GM18505 (cell line): ENCODE measurements at regions not wholly inside any gene's neighbourhood (a gene's known extent, or its start where the extent isn't known, plus 50 kb on each side); places are given as distances from the start of the nearest gene placed in this dataset.
"Not testable (repeated sequence)": the region's sequence is repeated elsewhere in the genome, so short reads cannot be mapped to it uniquely, and the experiment has no call there.

ENCODE experiments used
- ATAC-seq: cut with Tn5 transposase; IDR thresholded peaks from one replicate; pipeline ENCODE4 v1.9.1; 2021; ENCODE audit not compliant: unreplicated experiment
- POLR2A ChIP-seq: IDR thresholded peaks from 4 replicates; pipeline ENCODE4 v1.6.1; 2011; ENCODE audit warnings: borderline replicate concordance; ENCODE audit not compliant: insufficient read depth, insufficient read length; ENCODE audit errors: extremely low read depth

DNA sequence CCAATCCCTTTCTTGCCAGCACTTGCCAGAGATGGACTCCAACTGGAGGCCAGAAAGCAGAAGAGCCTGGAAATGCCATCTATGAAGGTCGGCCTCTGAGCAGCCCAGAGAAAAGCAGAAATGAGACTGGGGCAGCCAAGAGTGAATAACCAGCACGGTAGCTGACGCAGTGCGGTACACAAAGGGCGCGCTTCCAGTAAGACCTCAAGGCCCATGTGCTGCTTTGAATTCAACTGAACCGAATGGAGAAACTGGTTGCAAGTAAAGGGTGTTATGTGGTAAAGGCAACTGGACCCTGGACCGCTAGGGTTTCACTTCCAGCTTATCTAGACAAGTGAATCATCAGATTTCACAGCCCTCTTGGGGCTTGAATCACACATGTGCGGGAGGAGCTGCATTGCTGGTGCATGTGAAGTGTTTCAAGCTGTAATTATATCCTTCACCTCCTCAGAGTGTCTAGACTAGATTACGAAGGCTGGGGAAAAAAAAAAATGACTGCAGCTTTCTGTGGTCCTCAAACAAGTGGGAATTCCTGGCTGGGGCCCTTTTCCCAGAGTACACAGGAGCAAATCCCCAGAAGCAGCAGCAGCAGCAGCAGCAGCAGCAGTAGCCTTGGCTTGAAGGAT, 128.9 kb downstream of the CCDC34 start:
- TF ChIP-seq POLR2A: no peak
- peak; percentile 83 for ATAC-seq

DNA sequence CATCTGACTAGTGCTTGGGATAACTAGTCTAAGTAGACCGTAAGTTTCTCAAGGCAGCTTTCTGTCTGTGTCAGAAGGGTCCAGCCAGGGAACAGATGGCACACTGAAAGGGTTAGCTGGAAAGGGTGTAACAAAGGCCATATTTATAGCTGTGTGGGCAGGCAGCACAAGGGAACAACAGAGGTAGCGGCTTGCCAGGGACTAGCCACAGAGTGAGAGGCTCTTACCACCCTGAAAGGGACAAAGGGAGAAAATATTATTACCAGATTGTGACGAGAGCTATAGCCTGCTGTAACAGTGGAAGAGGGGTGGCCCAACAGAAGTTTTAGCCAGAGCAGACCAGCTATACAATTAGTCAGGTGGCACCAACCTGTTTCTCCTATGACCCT, 129.4 kb downstream of the CCDC34 start:
- ATAC-seq: peak; percentile 10
- no peak for TF ChIP-seq POLR2A

DNA sequence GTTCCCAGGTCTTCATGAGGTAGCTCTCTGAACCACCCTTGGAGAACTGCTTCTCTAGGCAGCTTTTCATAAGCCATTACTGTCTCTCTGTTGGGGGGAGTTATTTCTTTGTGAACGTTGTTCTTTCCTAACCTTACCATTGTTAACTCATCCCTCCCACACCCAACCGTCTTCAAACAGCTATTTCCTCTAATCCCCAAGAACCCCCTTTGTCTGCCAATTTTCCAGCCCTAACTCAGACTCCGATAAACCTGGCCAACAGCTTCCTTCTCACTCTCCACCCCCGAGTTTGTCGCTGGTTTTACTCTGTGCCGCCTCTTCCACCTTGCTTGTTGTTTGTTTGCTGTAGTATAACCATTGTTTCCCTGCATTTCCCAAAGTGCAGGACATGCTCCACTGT, 131.5 kb downstream of the CCDC34 start:
- no peak for ATAC-seq
- no peak for TF ChIP-seq POLR2A

DNA sequence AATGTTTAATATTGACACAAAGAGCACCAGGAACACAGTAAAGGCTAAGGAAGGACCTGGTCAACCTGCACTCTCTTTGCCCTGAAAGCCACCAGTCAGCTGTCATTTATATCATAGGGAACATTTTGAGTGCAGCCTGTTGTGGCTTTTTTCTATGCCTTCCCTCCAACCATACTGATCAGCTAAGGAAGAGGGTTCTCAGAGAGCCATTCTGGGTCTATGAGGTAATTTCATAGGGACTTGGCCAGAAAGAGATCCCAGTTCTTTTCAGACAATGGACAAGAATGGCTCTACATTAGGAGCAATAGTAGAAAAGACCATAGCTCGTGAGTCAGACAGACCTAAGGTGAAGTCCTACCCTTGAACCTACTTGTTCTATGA, 132.8 kb downstream of the CCDC34 start:
- ATAC-seq: no peak
- no peak for TF ChIP-seq POLR2A

DNA sequence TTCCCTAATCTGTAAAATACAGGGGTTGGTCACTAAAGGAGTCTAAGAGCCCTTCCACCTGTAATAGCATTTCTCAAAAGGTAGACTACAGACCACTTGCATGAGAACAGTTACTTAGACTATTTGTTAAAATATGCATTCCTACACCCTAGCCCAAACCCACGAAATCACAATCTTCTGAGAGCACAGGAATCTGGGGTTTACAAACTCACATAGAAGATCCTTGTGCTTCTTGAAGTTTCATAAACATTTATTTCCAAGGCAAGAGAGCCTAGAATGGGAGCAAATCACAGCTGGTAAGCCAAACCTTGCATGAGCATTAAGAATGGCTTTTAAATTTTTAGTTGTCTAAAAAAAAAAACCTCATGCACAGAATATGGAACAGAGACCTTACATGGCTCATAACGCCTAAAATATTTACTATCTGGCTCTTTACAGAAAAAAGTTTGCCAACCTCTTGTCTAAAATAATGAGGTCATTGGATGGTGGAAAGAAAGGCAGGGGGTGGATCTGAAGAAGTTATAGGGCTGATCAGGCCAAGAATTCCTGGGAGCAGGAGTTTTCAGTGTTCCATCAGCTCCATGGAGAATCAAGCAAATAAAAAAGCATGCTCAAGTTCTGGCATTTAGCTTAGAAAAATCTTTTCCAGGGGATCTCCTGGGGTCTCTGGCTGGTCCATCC, 133.4 kb downstream of the CCDC34 start:
- no peak for TF ChIP-seq POLR2A
- no peak for ATAC-seq

DNA sequence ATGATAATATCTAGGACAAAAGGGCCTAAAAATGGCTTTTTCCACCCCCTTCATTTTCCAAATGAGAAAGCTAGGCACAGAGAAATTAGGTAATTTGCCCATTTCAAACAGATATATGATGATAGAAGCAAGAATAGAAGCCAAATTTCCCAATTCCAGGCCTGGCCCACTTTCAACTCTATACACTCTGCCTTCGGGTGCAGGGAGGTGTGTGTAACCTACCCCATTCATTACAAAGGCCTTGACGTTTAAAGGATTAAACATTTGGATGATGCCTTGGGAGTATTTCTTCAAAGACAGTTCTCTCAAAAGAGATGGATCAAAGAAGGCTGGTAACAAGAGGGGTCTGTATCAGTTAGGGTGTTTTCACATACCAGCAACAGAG, 134.1 kb downstream of the CCDC34 start:
- ATAC-seq: no peak
- TF ChIP-seq POLR2A: no peak

DNA sequence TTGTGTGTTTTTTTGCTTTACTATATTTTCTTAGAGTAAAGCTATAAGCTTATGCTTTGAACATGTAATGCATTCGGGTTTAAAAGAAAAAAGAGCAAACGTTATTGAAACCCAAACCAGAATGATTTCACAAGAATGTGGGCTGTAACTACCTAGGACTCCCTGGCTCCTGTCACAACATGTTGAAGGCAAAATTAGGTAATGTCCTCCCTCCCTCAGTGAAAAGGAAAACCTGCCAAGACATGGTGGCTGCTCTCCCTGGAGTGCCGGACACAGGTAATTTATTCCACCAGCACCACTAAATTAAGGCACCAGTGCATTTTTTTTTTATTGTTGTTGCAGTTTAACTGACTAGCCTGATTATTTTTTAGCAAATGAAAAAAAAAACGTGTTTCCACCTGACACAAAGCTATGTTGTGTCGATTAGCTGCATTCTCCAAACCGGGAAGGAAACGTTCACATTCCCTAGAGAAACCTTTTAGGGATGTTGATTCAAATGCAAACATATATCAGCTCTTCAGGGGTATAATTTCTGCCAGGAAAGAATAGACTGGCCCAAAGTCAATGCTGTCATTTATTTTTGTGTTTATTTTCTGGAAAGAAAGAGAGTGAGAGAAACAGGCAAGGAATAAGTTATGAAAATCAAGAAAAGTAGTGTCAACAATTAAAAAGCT, 134.6 kb downstream of the CCDC34 start:
- TF ChIP-seq POLR2A: no peak
- no peak for ATAC-seq

DNA sequence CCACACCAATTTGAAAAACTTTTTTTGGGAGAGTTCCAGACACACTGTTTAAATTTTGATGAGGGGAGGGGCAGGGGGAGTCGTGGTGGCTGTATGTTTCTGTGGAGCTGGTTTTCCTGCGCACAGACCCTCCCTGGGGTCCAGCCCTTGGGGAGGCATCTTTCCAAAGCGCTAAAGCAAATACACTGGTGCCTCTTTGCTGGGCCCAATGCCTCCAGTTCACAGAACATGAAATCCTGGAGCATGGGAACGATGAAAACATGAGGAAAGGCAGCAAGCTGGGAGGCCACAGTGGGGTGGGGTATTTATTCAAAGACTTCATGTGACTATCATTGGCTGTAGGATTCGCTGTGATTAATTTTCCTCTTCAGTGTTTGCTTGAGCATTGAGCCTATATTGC, 135.3 kb downstream of the CCDC34 start:
- no peak for ATAC-seq

DNA sequence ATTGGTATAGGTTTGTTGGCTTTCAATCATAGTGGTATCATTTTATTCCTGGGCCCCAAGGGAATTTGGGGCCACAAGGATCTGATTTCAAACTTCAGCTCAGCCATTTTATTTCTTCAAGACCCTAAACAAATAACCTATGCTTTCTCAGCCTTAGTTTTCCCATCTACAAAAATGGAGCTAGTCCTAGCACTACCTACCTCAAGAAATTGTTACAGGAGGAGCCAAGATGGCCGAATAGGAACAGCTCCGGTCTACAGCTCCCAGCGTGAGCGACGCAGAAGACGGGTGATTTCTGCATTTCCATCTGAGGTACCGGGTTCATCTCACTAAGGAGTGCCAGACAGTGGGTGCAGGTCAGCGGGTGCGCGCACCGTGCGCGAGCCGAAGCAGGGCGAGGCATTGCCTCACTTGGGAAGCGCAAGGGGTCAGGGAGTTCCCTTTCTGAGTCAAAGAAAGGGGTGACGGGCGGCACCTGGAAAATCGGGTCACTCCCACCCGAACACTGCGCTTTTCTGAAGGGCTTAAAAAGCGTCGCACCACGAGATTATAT, 143.5 kb downstream of the CCDC34 start:
- ATAC-seq: not testable (repeated sequence)

More for the DNA sequence above, 135.3 kb downstream of the CCDC34 start:
- no peak for TF ChIP-seq POLR2A

DNA sequence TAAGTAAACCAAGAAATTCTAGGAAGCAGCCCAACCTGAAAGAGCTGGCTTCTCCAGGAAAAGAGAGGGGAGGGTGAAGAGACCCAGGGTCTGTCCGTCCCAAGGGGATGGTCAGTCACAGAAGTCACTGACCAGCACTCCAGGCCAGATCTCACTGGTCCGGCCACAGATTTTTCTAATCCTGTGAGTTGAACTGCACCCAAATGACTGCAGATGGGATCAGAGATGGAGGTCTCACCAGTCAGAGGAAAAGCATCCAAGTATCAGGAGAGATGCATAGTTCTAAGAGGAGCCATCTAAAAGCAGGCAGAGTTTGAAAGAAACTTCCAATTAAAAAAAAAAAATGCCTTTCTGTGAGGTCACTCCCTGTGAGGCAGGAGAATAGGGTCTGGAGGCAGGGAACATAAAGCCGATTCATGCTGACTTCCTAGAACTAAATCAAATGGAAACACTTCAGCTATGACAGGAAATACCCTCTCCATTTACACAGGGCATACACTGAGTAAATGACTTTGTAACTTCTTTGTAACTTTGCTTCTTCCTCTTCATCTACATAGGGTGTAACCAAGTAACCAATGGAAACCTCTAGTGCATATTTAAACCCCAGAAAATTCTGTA, 144.5 kb downstream of the CCDC34 start:
- no peak for TF ChIP-seq POLR2A
- no peak for ATAC-seq

DNA sequence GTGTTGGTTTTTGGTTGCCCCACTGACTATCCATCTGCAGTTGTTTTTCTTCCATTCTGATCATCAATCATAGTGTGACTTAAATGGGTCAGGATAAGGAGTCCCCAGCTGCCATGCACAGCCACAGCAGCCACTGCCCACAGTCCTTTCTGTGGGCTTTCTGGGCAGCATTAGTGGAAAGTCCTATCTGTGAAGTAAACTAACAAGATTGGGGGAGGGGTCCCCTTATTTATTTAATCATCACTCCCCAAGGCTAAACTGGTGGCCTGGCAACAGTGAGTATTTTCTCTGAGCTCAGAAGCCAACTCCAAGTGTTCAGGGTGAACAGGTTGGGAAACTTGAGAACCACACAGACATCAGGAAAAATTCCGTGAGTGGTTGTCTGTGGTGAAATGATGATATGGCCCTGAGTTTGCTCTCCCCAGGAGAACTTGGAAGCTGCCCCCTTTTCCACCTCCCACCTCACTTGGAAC, 145.0 kb downstream of the CCDC34 start:
- no peak for ATAC-seq
- no peak for TF ChIP-seq POLR2A

DNA sequence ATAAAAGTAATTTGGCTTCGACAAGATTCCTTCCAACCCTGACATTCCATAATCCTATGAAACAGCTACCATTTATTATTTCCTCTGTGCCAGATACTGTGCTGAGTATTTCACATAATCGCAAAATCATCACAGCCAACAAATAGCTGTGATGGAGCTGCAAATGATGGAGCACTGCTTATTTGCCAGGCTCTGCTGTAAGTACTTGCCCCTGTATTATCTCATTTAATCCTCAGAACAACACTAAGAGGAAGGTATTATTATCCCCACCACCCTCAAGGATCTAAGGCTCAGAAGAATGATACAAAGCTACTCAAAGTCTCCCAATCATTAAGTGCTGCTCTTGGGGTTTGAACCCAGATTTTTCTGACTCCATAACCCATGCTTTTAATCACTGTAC, 145.5 kb downstream of the CCDC34 start:
- ATAC-seq: no peak
- no peak for TF ChIP-seq POLR2A
